HEK293 (cell line): ENCODE measurements at regions not wholly inside any gene's neighbourhood (a gene's known extent, or its start where the extent isn't known, plus 50 kb on each side); places are given as distances from the start of the nearest gene placed in this dataset.

Source experiments
- CTCF ChIP-seq: fragments of 450-650 bp; formaldehyde crosslinking; IDR thresholded peaks from 2 replicates; pipeline ENCODE4 v1.5.1; 2016; ENCODE audit warnings: missing biosample characterization, missing genetic modification characterization
- YY1 ChIP-seq: fragments of 450-650 bp; formaldehyde crosslinking; IDR thresholded peaks from 2 replicates; pipeline ENCODE4 v1.5.1; 2018; ENCODE audit warnings: missing biosample characterization, missing genetic modification characterization
- ZBTB1 ChIP-seq: fragments of 450-650 bp; formaldehyde crosslinking; IDR thresholded peaks from 2 replicates; pipeline ENCODE4 v1.5.1; 2016; ENCODE audit warnings: missing biosample characterization, missing genetic modification characterization
- ZNF624 ChIP-seq: fragments of 450-650 bp; formaldehyde crosslinking; IDR thresholded peaks from 2 replicates; pipeline ENCODE4 v1.5.1; 2017; ENCODE audit warnings: missing biosample characterization, missing genetic modification characterization

- TF ChIP-seq YY1 (tag by site-specific recombination) (no peak), CTCF (tag by site-specific recombination) (no peak), ZNF624 (tag by site-specific recombination) (no peak), ZBTB1 (no peak)
These were observed 134.9 kb upstream of the SPACA7 start for GRCh38 chr13:112241288-112241687.
